PFSK-1 (cell line): ENCODE measurements at regions not wholly inside any gene's neighbourhood (a gene's known extent, or its start where the extent isn't known, plus 50 kb on each side); places are given as distances from the start of the nearest gene placed in this dataset.

ENCODE experiments used
- FOXP2 ChIP-seq: optimal IDR thresholded peaks from 2 replicates; pipeline ENCODE3; 2011; ENCODE audit warnings: borderline replicate concordance, control low read depth, inconsistent platforms; ENCODE audit not compliant: insufficient read depth; ENCODE audit errors: extremely low read length, extremely low read depth
- POLR2AphosphoS5 ChIP-seq: IDR thresholded peaks from 2 replicates; pipeline ENCODE4 v1.6.1; 2012; ENCODE audit warnings: low read depth, mild to moderate bottlenecking, control low read depth, low read length, moderate library complexity
- REST ChIP-seq, 2 experiments: IDR thresholded peaks; 2 replicates each; pipeline versions ENCODE4 v1.6.1 to v1.8.0; 2011 to 2012; ENCODE audit warnings: low read depth in 2 of 2, low read length in 2 of 2, control low read depth in 1 of 2, inconsistent platforms in 1 of 2, mild to moderate bottlenecking in 1 of 2, moderate library complexity in 1 of 2; ENCODE audit not compliant: insufficient read depth in 1 of 2
- SIN3A ChIP-seq: IDR thresholded peaks from 2 replicates; pipeline ENCODE4 v1.6.1; 2012; ENCODE audit warnings: mild to moderate bottlenecking, low read length, moderate library complexity, borderline replicate concordance; ENCODE audit not compliant: insufficient read depth
- TAF1 ChIP-seq: IDR thresholded peaks from 2 replicates; pipeline ENCODE4 v1.6.1; 2012; ENCODE audit warnings: low read length, control low read depth, borderline replicate concordance; ENCODE audit not compliant: insufficient read depth

DNA sequence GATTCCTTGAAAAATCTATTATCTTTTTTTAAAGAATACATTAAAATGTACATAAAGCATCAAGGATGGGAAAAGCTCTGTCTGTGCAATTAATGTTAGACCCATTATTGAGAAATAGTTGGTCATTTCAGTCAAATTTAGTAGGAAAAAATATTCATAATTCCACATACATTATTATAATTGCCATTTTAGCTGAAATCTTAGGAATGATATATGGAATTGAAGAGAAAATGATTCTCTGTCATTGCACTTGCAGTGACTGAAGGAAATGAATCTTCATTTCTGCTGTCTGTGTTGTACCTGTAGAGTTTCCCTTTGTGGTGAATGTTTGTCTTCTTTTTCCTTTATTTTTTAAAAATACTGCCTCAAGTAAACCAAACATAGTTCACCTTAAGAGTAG, 473.9 kb downstream of the C3orf38 start:
- TF ChIP-seq POLR2AphosphoS5 (no peak), REST (IDR thresholded peaks at IDR 0.05; ENCODE audit: insufficient read depth in 1 of 2, low read depth in 2 of 2, low read length in 2 of 2) (no peak), TAF1 (no peak), SIN3A (no peak), FOXP2 (no peak)
